ENCODE measurements at regions not wholly inside any gene's neighbourhood (a gene's known extent, or its start where the extent isn't known, plus 50 kb on each side); places are given as distances from the start of the nearest gene placed in this dataset.

- TF ChIP-seq CTCF (IDR thresholded peaks at IDR 0.05) (no peak), JUND (IDR thresholded peaks at IDR 0.05) (no peak), USF2 (IDR thresholded peaks at IDR 0.05; ENCODE audit: borderline replicate concordance, low read depth, low read length) (no peak), POLR2AphosphoS5 (IDR thresholded peaks at IDR 0.05; ENCODE audit: low read depth, low read length) (no peak), EP300 (IDR thresholded peaks at IDR 0.05; ENCODE audit: borderline replicate concordance in 1 of 2, low read depth in 1 of 2, low read length in 1 of 2) (no peak), GABPA (IDR thresholded peaks at IDR 0.05; ENCODE audit: low read depth) (no peak), TEAD4 (IDR thresholded peaks at IDR 0.05; ENCODE audit: borderline replicate concordance, insufficient read depth) (no peak), TAF1 (IDR thresholded peaks at IDR 0.05; ENCODE audit: borderline replicate concordance, low read depth, low read length) (no peak)
These were observed 218.6 kb downstream of the MTHFS start for GRCh38 chr15:79678032-79678701.
